Keratinocyte (primary cell): ENCODE measurements at regions not wholly inside any gene's neighbourhood (a gene's known extent, or its start where the extent isn't known, plus 50 kb on each side); places are given as distances from the start of the nearest gene placed in this dataset.

ENCODE experiments used
- DNase-seq: peaks from one replicate; pipeline ENCODE4 v3.0.0-alpha.2; 2011; ENCODE audit warnings: low read depth, missing footprints, low spot score
- FAIRE-seq: peaks from 2 replicates; lab custom pipeline; 2011; peaks lifted over from hg19 to GRCh38; lab: Jason Lieb, UNC
- H2AFZ ChIP-seq: 2 replicates; pipeline ENCODE4 v1.6.0; 2012; ENCODE audit warnings: low read length, control low read depth, inconsistent platforms; ENCODE audit not compliant: control insufficient read depth
- H3K27ac ChIP-seq: 2 replicates; pipeline ENCODE4 v1.5.1; 2011; ENCODE audit warnings: low read length; ENCODE audit not compliant: control insufficient read depth, insufficient read depth
- H3K27me3 ChIP-seq: 3 replicates; pipeline ENCODE4 v1.6.0; 2011; ENCODE audit warnings: low read length; ENCODE audit not compliant: control insufficient read depth, insufficient read depth; ENCODE audit errors: extremely low read depth
- H3K36me3 ChIP-seq, 2 experiments: 2 replicates in 1 of 2; 3 replicates in 1 of 2; pipeline ENCODE4 v1.5.1; 2011; ENCODE audit warnings: low read length in 2 of 2, mild to moderate bottlenecking in 1 of 2; ENCODE audit not compliant: control insufficient read depth in 2 of 2, insufficient read depth in 2 of 2; ENCODE audit errors: extremely low read depth in 1 of 2
- H3K4me1 ChIP-seq: 3 replicates; pipeline ENCODE4 v1.5.1; 2011; ENCODE audit warnings: low read length; ENCODE audit not compliant: control insufficient read depth, insufficient read depth; ENCODE audit errors: extremely low read depth
- H3K4me2 ChIP-seq: 3 replicates; pipeline ENCODE4 v1.6.0; 2011; ENCODE audit warnings: low read depth, low read length; ENCODE audit not compliant: control insufficient read depth, insufficient read depth; ENCODE audit errors: extremely low read depth
- H3K4me3 ChIP-seq, 3 experiments: fragments of 200-600 bp in 1 of 3; sonication (generic) in 1 of 3; 2 replicates in 2 of 3; 3 replicates in 1 of 3; pipeline ENCODE4 v1.5.1; 2011 to 2016; ENCODE audit warnings: low read length in 3 of 3, mild to moderate bottlenecking in 3 of 3, control low read depth in 2 of 3, inconsistent platforms in 1 of 3, low read depth in 1 of 3, mixed read lengths in 1 of 3, mixed run types in 1 of 3, moderate library complexity in 1 of 3; ENCODE audit not compliant: control insufficient read depth in 2 of 3, insufficient read depth in 2 of 3; ENCODE audit errors: extremely low read depth in 1 of 3
- H3K79me2 ChIP-seq: 2 replicates; pipeline ENCODE4 v1.6.0; 2012; ENCODE audit warnings: low read length; ENCODE audit not compliant: control insufficient read depth, insufficient read depth
- H3K9ac ChIP-seq: 3 replicates; pipeline ENCODE4 v1.6.0; 2011; ENCODE audit warnings: low read length; ENCODE audit not compliant: control insufficient read depth, insufficient read depth; ENCODE audit errors: extremely low read depth
- H3K9me1 ChIP-seq: 3 replicates; pipeline ENCODE4 v1.6.0; 2011; ENCODE audit warnings: low read length; ENCODE audit not compliant: control insufficient read depth, insufficient read depth; ENCODE audit errors: extremely low read depth
- H3K9me3 ChIP-seq: 2 replicates; pipeline ENCODE4 v1.5.1; 2012; ENCODE audit warnings: low read depth, low read length; ENCODE audit not compliant: control insufficient read depth
- H4K20me1 ChIP-seq: 3 replicates; pipeline ENCODE4 v1.6.0; 2011; ENCODE audit warnings: low read length; ENCODE audit not compliant: control insufficient read depth, insufficient read depth; ENCODE audit errors: extremely low read depth
- EZH2 ChIP-seq: IDR thresholded peaks from one replicate; pipeline ENCODE4 v1.6.1; 2012; ENCODE audit warnings: inconsistent platforms, mild to moderate bottlenecking, low read length, moderate library complexity
- dilution Hi-C: fragments of 300-500 bp; cut with MboI; formaldehyde crosslinking; loops from one replicate; pipeline ENCODE4 v1.7.0; 2020; ENCODE audit warnings: low sequenced_read_pairs; ENCODE audit not compliant: extremely low pct_ligation_motif_present
- TF ChIP-seq, protein P1 (sequence below), 3 experiments: IDR thresholded peaks in 1 of 3; conservative IDR thresholded peaks in 1 of 3; optimal IDR thresholded peaks in 1 of 3; 2 replicates in 2 of 3; 3 replicates in 1 of 3; pipeline versions ENCODE3 to v1.5.1; 2011; ENCODE audit warnings: low read length in 3 of 3, mild to moderate bottlenecking in 3 of 3, moderate library complexity in 2 of 3, control low read depth in 1 of 3, inconsistent platforms in 1 of 3; ENCODE audit not compliant: insufficient read depth in 2 of 3; ENCODE audit errors: extremely low read depth in 1 of 3

DNA sequence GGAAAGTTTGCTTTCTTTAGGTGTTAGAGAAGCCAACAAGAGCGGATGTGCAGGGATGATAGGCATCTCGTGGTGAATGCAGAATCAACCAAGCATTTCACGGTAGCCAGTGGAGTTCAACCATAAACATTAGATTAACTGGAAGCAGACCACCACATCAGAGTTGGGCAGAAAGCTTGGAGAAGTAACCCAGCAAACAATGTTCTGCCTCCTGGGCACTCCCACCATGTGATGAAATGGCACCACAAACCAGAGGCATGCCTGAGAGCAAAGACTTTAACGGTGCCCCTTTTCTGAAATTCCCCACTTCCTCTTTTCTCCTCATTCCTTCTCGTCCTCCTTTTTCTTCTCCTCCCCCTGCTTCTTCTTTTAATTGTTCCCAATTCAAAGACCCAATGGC is 193.5 kb upstream of the ANKFN1 start:
- Histone ChIP-seq H3K27me3 (no peaks in the 10 kb centered on the region), H2AFZ (no peak overlapping the region), H3K9me1 (no peaks in the 10 kb centered on the region), H3K9me3 (no peaks in the 10 kb centered on the region), H3K4me2 (no peak overlapping the region), H4K20me1 (no peaks in the 10 kb centered on the region), H3K36me3 (no peaks in the 10 kb centered on the region), H3K9ac (no peak overlapping the region), H3K79me2 (no peaks in the 10 kb centered on the region), H3K27ac (no peak overlapping the region), H3K4me1 (no peaks in the 10 kb centered on the region), H3K4me3 (no peak overlapping the region)
- dilution Hi-C loops, result no loop called here
- FAIRE-seq (no peak), DNase-seq (no peak)
- TF ChIP-seq EZH2, result no peak
- TF ChIP-seq, protein P1, sequence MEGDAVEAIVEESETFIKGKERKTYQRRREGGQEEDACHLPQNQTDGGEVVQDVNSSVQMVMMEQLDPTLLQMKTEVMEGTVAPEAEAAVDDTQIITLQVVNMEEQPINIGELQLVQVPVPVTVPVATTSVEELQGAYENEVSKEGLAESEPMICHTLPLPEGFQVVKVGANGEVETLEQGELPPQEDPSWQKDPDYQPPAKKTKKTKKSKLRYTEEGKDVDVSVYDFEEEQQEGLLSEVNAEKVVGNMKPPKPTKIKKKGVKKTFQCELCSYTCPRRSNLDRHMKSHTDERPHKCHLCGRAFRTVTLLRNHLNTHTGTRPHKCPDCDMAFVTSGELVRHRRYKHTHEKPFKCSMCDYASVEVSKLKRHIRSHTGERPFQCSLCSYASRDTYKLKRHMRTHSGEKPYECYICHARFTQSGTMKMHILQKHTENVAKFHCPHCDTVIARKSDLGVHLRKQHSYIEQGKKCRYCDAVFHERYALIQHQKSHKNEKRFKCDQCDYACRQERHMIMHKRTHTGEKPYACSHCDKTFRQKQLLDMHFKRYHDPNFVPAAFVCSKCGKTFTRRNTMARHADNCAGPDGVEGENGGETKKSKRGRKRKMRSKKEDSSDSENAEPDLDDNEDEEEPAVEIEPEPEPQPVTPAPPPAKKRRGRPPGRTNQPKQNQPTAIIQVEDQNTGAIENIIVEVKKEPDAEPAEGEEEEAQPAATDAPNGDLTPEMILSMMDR (optimal IDR thresholded peaks at IDR 0.05 in 1 of 3, IDR thresholded peaks at IDR 0.05 in 1 of 3, conservative IDR thresholded peaks at IDR 0.05 in 1 of 3; ENCODE audit: extremely low read depth in 1 of 3, insufficient read depth in 2 of 3, low read length in 3 of 3), result no peak

DNA sequence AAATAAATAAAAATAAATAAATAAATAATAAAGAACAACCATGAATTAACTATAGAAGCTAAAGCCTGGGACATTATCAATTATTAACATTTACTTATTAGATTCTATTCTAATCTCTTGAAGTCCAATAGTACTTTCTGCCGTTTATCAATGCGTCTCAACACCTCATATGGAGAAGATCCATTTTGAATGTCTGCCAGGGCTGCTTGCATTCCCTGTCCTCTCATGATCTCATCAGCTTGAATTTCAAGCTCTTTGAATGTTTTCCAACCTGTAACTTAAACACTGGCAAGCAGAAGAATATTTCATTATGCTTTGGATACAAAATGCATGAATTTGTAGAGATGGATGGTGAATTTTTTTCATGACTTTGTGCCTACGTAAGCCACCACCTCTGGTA is 191.9 kb upstream of the ANKFN1 start:
- no peak overlapping the region for H3K9ac ChIP-seq
- no peaks in the 10 kb centered on the region for H3K79me2 ChIP-seq
- H3K4me1 ChIP-seq, result no peaks in the 10 kb centered on the region
- H3K9me3 ChIP-seq, result no peaks in the 10 kb centered on the region
- TF ChIP-seq EZH2, result no peak
- TF ChIP-seq, protein P1 (optimal IDR thresholded peaks at IDR 0.05 in 1 of 3, IDR thresholded peaks at IDR 0.05 in 1 of 3, conservative IDR thresholded peaks at IDR 0.05 in 1 of 3; ENCODE audit: extremely low read depth in 1 of 3, insufficient read depth in 2 of 3, low read length in 3 of 3), result no peak
- H3K27me3 ChIP-seq, result no peaks in the 10 kb centered on the region
- no peaks in the 10 kb centered on the region for H4K20me1 ChIP-seq
- no peak overlapping the region for H3K27ac ChIP-seq
- dilution Hi-C loops, result no loop called here
- H3K36me3 ChIP-seq, result no peaks in the 10 kb centered on the region
- no peak overlapping the region for H3K4me3 ChIP-seq
- no peak for DNase-seq
- no peak overlapping the region for H2AFZ ChIP-seq
- FAIRE-seq, result no peak
- no peak overlapping the region for H3K4me2 ChIP-seq
- no peaks in the 10 kb centered on the region for H3K9me1 ChIP-seq
